ENCODE measurements at regions not wholly inside any gene's neighbourhood (a gene's known extent, or its start where the extent isn't known, plus 50 kb on each side); places are given as distances from the start of the nearest gene placed in this dataset.

DNA sequence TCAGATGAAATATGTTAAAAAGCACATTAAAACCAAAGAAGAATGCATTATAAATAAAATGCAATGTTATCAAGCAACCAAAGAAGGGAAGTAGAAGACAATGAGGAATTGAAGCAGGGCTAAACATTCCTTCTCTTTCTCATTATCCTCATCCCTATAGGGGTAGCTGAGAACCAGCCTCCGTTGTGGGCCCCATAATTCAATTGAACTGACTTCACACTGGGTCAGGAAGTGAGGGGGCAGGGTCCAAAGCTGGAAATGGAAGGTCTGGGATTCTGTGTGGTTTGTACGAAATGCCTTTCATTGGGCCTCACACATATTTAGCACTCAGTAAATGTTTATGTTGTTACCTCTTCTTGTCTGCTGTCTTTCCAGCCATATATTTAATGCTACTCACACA is 220.4 kb upstream of the CD180 start:
- no peak for DNase-seq (ENCODE audit: low read depth in 2 of 2)

DNA sequence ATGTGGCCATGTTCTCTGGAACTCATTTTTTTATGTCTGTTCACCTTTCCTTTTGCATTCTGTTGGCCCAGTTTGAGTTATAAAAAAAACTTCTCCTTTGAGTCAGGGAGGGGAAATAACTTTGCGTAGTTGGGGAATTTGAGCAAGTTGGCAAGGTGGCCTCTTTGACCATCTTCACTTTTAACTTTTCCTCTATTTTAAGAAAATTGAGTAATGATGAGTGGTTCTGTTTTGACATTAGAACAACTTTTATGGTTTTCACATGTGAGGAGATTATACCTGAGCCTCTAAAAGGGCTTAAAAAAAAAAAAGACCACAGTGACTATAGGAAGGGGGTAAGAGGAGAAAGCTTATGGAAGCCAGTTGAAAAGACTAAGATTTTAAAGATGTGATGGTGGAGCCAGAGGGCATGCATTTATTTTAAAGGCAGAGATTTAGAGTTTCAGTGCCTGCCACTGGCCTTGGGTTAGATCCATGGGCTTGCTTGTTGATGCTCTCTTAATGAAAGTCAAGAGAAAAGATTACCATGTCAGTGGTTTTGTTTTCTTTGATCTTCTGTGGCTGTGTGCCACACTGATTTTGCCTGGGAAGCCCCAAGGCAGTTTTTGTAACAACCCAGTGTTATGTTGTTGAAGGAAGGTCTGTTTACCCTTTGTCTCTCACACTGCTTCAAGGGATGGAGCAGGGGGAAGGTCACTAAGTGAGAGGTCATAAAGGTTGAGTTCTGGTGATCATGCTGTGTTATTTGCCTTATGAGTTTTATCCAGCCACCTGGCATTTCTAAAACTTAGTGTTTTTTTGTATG is 219.7 kb upstream of the CD180 start:
- DNase-seq (ENCODE audit: low read depth in 2 of 2), result no peak

DNA sequence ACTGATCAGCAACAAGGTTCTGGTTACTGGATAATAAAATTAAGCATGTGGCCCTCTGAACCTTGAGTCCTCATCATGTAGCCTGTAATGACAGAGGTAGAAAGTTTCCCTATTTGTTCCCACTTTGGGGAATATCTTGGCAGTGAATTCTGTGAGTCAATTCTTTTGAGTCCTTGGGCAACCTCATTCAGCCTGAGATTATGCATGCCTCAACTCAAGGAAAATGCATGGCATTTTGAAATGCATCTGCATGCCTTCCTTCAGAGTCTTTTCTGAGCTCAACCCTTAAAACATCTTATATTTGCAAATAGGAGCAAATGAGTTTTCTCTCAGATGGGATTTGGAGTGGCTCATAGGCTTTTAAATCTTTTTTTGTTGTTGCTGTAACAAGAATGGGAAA is 218.1 kb upstream of the CD180 start:
- DNase-seq (ENCODE audit: low read depth in 2 of 2), result peak in 1 of 2 experiments; percentile 24

- no peak for DNase-seq (ENCODE audit: low read depth in 2 of 2)
Observed at GRCh38 chr5:67413721-67414120, 217.1 kb upstream of the CD180 start.

DNA sequence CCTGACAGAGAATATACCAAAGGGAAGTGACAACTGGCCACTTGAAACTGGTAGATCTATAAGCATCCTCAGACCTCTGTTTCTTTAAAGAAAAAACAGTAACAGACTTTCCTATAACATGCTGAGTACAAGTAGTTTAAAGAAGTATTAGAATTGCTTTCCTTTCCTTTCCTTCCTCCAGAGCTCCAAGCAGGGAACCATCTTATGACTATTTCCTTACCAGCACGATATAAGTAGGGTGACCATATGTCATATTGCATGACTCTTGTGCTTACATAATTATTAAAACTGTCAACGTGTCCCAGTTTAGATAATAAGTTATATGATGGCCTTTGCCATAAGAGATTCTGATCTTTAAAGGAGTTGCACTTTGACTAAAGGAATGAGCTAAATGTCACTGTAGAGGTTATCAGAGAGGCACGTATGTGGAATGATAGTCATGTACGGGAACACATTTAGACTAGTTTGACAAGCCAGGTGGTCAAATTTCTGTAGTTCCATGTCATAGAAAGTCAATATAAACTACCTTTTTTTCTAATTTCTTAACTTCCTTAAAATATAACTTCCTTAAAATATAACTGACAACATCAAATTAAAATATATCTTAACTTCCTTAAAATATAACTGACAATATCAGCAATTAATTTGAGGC is 212.7 kb upstream of the CD180 start:
- no peak for DNase-seq (ENCODE audit: low read depth in 2 of 2)

DNA sequence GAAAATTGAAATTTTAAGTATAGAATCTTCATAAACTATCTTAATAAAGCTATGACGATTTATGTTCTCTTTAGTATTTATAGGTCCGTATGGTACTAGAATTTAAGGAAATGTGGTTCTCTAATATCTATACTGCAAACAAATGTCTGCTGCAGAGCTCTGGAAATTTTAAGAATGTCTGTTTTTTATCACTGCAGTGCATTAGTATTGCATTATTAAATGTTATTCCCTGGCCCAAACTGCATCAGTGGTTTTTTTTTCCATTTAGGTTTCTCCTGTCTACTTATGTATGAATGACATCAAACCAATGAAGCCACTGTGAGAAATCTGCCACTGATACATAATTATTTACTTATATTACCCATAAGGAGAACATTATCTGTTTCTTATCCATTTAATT is 211.4 kb upstream of the CD180 start:
- no peak for DNase-seq (ENCODE audit: low read depth in 2 of 2)

DNA sequence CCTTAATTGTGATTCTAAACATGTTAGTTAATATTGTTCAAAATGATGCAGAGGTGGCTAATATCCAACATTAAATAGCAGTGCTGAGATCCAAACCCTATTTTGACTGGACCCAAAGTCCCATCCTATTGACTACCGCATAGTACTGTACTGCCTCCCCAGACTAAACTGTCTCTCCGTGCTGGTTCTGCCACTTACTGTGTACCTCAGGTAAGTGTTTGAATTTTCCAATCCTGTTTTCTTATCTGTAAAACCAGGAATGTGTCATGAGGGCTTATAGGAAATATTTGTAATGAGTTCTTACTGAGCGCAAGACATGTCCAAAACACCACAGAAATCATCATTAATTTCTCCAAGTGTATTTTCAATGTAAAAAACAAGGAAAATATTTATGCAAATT is 209.2 kb upstream of the CD180 start:
- no peak for DNase-seq (ENCODE audit: low read depth in 2 of 2)

GRCh38 chr5:67405101-67405364 is 208.4 kb upstream of the CD180 start:
- DNase-seq (ENCODE audit: low read depth in 2 of 2), result no peak

DNA sequence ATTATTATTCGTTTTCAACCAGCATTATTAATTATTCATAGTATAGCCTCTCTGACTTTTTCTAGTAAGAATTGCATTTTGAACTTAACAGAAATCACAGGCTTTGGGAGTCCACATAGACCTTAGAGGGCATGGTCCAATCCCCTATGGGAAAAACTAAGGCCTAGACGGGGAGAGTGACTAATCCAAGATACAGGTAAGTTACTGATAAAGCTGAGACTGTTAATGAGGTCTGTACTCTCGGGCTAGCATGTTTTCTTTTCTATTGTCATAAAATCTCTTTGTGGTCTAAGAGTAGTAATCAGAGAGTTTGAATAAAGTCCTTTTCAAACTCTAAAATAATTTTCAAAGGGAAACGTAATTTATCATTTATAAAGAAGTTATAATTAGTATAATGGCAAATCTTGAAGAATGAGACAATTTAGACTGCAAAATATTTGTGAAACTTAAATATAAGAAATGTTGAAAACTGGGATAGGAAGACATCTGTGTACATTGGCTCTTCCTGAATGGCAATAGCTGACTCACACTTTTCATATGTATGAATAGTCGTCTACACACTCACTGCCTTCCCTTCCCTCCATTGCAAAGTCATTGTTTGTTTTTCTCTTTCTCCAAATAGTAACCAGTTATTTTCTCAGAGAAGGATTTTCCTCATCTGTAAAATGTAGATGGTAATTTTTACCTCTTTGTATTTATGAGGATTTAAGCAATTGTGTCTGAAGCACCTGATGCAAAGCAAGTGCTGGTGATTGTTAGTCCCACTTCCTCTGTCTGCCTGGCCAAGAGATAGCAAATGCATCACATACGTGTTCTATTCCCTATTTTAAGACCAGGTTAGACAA is 207.9 kb upstream of the CD180 start:
- peak in 1 of 2 experiments; percentile 16 for DNase-seq (ENCODE audit: low read depth in 2 of 2)

DNA sequence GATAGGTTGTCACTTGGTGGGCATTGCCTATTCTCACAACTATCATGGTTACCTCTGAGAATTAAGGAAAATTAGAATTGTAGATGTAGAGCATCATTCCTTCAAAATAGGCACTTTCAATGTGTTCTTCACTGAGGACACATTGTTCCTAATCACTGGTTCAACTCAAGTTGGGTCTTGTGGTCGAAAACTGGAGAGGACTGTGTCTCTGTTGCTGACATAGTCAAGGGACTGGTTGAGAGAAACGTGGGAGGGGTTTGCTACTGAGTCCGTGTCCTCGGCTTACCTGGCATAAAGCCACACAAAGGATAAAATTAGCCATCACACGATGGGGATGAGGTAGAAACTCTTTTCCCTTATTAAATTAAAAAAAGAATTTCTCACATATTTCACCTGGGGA is 205.9 kb upstream of the CD180 start:
- DNase-seq (ENCODE audit: low read depth in 2 of 2), result no peak

GRCh38 chr5:67401172-67401571 is 204.6 kb upstream of the CD180 start:
- peak in 1 of 2 experiments; percentile 17 for DNase-seq (ENCODE audit: low read depth in 2 of 2)

DNA sequence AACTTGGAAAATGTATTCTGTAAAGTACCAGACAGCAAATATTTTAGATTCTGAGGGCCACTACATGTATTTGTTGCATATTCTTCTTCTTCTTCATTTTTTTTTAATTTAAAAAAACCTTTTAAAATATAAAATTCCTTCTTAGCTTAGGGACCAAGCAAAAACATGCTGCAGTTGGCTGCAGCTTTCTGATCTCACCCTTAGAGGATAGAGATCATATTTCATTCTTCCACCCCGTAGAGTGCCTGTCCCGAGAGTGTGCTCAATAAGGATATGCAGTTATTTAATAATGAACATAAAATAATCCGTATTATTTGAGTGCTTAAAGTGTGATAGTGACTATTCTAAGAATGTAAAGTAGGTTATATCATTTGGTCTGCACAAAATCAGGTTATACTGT is 204.2 kb upstream of the CD180 start:
- no peak for DNase-seq (ENCODE audit: low read depth in 2 of 2)

DNA sequence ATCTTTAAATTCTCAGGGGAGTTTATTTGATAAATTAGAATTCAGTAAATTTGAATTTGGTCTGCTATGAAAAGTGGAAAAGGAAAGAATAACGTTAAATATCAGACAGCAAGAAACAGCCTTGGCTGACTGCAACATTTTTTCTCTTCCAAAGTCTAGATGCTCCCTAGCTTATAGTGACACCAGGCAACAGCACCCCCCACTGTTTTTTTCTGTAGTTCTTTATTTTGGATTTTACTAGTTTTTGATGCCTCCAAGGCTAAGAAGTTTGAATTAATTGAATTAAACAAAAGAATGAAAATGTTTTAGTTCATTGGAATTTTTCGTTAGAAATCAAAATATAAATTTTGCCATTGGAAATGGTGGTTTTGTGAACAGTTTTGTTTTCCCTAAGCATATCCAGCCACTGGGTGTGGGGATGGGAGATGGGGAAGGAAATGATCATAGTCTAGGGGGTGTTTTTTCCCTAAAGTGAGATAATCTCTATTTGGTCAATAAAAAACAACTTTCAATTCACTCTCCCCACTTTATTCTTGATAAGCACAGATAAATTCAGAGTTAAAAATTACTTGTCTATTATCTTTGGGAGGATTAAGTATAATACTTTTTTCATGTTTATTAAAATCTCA is 199.3 kb upstream of the CD180 start:
- DNase-seq (ENCODE audit: low read depth in 2 of 2), result no peak

DNA sequence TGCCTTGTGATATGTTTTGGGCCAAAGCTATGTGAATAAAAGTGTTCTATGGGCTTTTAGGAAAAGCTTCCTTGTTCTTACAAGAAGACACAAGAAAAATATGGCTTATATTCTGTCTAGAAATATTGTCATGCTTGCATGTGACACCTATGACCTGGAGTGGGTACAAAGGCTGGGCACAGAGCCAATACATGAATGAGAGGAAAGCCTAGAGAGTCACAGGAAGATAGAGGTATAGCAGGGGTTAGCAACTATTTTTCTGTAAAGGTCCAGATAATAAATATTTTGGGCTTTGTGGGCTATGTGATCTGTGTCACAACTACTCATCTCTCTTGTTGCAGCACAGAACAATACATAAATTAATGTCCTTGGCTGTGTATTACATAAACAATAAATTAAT is 196.6 kb upstream of the CD180 start:
- DNase-seq (ENCODE audit: low read depth in 2 of 2), result no peak

- DNase-seq (ENCODE audit: low read depth in 2 of 2), result no peak
Observed at GRCh38 chr5:67390935-67391334, 194.3 kb upstream of the CD180 start.

DNA sequence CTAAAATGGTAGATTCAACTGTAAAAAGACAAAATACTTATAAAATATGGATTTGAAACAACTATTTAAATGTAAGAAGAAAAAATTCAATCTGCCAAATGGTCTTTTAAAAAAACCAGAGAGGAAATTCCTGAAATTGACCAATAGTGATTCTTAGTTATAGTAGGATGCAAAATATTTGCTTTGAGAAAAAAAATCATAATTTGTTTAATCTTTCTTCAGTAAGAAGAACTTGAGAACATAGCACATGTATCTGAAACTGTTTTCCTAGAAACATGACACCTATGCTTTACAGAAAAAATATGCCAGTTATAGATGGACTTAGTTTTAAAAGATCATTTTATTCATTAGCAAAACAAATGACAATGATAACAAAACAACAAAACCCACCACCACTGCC is 186.9 kb upstream of the CD180 start:
- no peak for DNase-seq (ENCODE audit: low read depth in 2 of 2)

DNA sequence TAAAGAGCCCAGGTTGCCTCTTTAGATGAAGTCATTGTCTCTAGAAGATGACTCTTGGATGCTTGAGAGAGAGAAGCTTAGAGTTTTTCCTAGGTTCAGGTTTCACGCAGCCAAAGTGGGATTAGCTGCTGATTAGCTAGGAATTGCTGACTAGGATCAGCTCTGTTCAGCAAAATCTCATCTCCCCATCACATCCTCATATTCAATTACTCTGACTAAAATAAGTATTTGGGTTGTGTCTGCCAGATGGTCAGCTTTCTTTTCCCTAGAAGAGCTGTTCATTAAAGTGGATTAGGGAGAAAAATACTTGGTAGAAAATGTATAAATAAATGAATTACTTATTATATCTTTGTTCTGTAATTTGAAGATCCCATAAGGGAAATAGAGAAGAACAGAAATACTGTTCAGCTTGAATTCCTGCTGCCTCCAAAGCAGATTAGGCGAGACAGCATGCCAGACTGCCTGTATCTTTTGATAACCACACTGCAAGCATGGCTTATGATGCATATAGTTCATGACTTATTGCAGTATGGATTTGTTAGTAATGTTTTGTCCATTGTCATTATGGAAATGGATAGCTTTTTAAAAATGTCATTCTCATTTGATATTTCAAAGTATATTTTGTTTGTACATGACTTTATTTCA is 184.8 kb upstream of the CD180 start:
- no peak for DNase-seq (ENCODE audit: low read depth in 2 of 2)

DNA sequence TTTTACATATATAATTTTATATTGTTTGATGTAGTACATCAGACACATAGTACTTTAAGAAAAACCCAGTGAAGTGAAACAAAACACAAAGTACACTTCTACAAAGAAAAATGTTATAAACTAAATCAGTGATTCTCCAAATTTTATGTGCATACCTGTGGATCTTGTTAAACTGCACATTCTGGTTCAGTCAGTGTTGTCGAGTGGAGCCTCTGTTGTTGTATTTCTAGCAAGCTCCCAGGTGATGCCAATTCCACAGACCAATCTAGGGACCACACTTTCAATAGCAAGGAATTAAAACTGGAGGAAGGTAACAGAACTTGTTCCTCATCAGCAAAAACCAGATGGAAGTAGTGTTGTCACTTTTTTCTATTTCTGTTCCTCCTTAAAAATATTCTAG is 183.8 kb upstream of the CD180 start:
- DNase-seq (ENCODE audit: low read depth in 2 of 2), result no peak

DNA sequence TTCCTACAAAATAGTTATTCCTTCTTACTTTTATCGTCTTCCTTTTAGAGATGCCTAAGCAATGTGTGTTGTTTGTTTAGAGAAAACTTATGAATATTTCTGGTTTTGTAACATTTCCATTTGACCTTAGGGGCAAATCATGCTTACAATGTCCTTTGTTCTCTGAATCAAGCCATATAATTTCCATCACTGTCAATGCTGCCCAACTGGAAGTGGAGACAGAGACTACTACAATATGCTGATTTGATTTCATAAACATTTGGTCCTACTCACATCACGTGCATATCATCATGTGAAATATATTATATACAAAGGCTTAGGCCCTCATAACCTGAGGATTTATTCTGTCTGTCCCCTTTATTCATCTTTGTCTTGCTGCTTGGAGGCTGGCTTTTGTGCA is 183.2 kb upstream of the CD180 start:
- no peak for DNase-seq (ENCODE audit: low read depth in 2 of 2)

DNA sequence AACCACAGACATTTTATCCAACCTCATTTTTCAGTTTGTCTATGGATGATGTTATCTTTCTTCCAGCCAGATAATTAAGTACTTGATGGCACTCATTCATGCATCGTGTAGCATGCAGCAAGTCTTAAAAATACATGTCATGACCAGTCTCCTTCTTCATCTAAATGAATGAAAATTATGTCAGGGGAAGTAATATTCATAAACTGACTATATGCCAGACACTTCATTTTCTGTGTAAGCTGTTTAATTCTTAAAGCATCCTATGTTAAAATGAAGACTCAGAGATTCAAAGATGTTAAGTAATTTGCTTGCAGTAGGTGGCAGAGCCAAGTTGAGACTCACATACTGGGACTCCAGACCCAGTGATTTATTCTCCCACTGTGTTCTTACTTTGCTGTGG is 181.7 kb upstream of the CD180 start:
- no peak for DNase-seq (ENCODE audit: low read depth in 2 of 2)

DNA sequence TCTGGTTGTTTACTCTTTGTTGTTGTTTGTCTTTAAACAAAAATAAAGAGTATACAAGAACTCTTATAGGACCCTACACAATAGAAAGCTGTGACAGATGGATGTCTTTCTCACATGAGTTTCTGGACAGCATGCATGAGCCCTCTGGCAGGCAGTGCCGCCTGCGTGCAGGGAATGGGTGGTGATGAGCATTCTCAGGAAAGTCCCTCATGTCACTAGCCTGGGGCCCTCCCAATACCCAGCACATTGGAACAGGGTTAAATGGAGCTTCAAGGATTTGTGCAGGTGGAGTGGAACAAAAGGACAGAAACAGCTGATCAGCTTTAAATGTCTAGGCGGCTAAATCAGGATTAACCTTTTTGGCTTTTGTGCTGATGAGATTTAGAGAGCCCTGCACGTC is 181.0 kb upstream of the CD180 start:
- DNase-seq (ENCODE audit: low read depth in 2 of 2), result no peak

DNA sequence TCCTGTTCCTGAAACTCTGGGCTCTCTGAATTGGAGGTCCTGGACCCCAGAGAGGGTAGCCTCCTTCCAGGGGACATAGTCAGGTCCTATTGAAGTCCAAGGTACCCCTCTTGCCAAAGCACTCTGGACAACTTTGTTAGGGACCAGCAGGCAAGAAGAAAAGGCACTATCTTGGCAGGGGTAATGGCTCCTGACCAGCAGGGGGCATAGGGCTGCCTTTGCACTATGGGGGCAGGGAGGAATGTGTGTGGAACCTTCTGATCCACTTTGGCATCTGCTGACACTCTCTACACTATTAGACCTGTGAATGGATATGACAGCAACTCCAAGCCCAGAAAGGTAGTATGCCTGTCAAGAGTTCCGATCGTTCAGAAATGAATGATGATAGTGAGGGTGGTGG is 179.0 kb upstream of the CD180 start:
- no peak for DNase-seq (ENCODE audit: low read depth in 2 of 2)

Data from fibroblast of skin of left quadriceps (primary cell).